ENCODE measurements at regions not wholly inside any gene's neighbourhood (a gene's known extent, or its start where the extent isn't known, plus 50 kb on each side); places are given as distances from the start of the nearest gene placed in this dataset.

GRCh38 chr21:45592208-45592619 lies 50.0 kb upstream of the SLC19A1 start:
- no peak overlapping the region for H3K4me3 ChIP-seq
- H3K4me1 ChIP-seq, result peaks cover 21% of the 10 kb centered on the region
- H3K27ac ChIP-seq (replicated peaks), result no peak overlapping the region
- intact Hi-C loops (cut with micrococcal nuclease), result no loop called here
- no peak for DNase-seq
- peaks cover 75% of the 10 kb centered on the region for H3K27me3 ChIP-seq (ENCODE audit: low read depth)
- H3K9me3 ChIP-seq (replicated peaks), result peaks cover 9% of the 10 kb centered on the region
- TF ChIP-seq CTCF (IDR thresholded peaks at IDR 0.05; ENCODE audit: borderline replicate concordance), result no peak
- H3K36me3 ChIP-seq, result no peaks in the 10 kb centered on the region

- peaks cover 5% of the 10 kb centered on the region for H3K9me3 ChIP-seq (replicated peaks)
- H3K27ac ChIP-seq (replicated peaks), result no peak overlapping the region
- no peak overlapping the region for H3K4me3 ChIP-seq
- TF ChIP-seq CTCF (IDR thresholded peaks at IDR 0.05; ENCODE audit: borderline replicate concordance), result no peak
- intact Hi-C loops (cut with micrococcal nuclease), result no loop called here
- H3K27me3 ChIP-seq (ENCODE audit: low read depth), result peaks cover 70% of the 10 kb centered on the region
- H3K4me1 ChIP-seq, result peaks cover 21% of the 10 kb centered on the region
- no peak for DNase-seq
- H3K36me3 ChIP-seq, result no peaks in the 10 kb centered on the region
Observed at GRCh38 chr21:45592626-45593134, 50.4 kb upstream of the SLC19A1 start.

- no peak overlapping the region for H3K27ac ChIP-seq (replicated peaks)
Observed at GRCh38 chr21:45593162-45594022, 50.1 kb upstream of the PCBP3 start.

More at GRCh38 chr21:45593162-45594022, 50.1 kb upstream of the PCBP3 start:
- no peak overlapping the region for H3K4me3 ChIP-seq
- no peak for DNase-seq
- H3K36me3 ChIP-seq, result no peaks in the 10 kb centered on the region
- no peak for TF ChIP-seq CTCF (IDR thresholded peaks at IDR 0.05; ENCODE audit: borderline replicate concordance)
- peaks cover 69% of the 10 kb centered on the region for H3K27me3 ChIP-seq (ENCODE audit: low read depth)
- intact Hi-C loops (cut with micrococcal nuclease), result no loop called here
- H3K9me3 ChIP-seq (replicated peaks), result no peaks in the 10 kb centered on the region
- peaks cover 21% of the 10 kb centered on the region for H3K4me1 ChIP-seq

Measured in left ventricle myocardium inferior (tissue), 1 donor.